ENCODE measurements at regions not wholly inside any gene's neighbourhood (a gene's known extent, or its start where the extent isn't known, plus 50 kb on each side); places are given as distances from the start of the nearest gene placed in this dataset.

- no peaks in the 10 kb centered on the region for H3K27me3 ChIP-seq (replicated peaks; ENCODE audit: insufficient read depth)
- H3K4me1 ChIP-seq (ENCODE audit: insufficient read depth): no peaks in the 10 kb centered on the region
- 5 to 8% methylated on average over 2 of the region's 2 CpGs for whole genome bisulfite sequencing, 2 experiments (ENCODE audit: low coverage in 1 of 2, low lambda C conversion rate in 2 of 2, missing lambda C conversion rate in 2 of 2)
- no peaks in the 10 kb centered on the region for H3K79me2 ChIP-seq (ENCODE audit: insufficient read depth)
- no peaks in the 10 kb centered on the region for H3F3A ChIP-seq (ENCODE audit: insufficient read depth)
- no peaks in the 10 kb centered on the region for H3K36me3 ChIP-seq (ENCODE audit: low read depth)
- no peak for DNase-seq
- no peaks in the 10 kb centered on the region for H4K20me1 ChIP-seq (ENCODE audit: insufficient read depth)
- no peak overlapping the region for H3K4me2 ChIP-seq (ENCODE audit: unreplicated experiment)
- no peaks in the 10 kb centered on the region for H3K9me3 ChIP-seq (ENCODE audit: low read depth)
- H3K27ac ChIP-seq: no peak overlapping the region
- in situ Hi-C loops (cut with MboI): no loop called here
- no peaks in the 10 kb centered on the region for H3K9me2 ChIP-seq (ENCODE audit: insufficient read depth)
- no peak overlapping the region for H3K4me3 ChIP-seq
- no peak overlapping the region for H2AFZ ChIP-seq
- TF ChIP-seq EZH2phosphoT487 (IDR thresholded peaks at IDR 0.05; ENCODE audit: insufficient read depth, low read depth) (no peak), EZH2 (IDR thresholded peaks at IDR 0.05; ENCODE audit: insufficient read depth, poor library complexity, severe bottlenecking) (no peak)
- H3K9ac ChIP-seq: no peak overlapping the region
These were observed 1272.2 kb upstream of the LRRTM1 start for GRCh38 chr2:81576713-81577112.

GRCh38 chr2:81551040-81551634 is 1246.6 kb upstream of the LRRTM1 start:
- Histone ChIP-seq H3K27ac (no peak overlapping the region), H3K4me1 (ENCODE audit: insufficient read depth) (no peaks in the 10 kb centered on the region), H3K4me2 (ENCODE audit: unreplicated experiment) (no peak overlapping the region), H3K9me2 (ENCODE audit: insufficient read depth) (no peaks in the 10 kb centered on the region), H2AFZ (no peak overlapping the region), H3K27me3 (replicated peaks; ENCODE audit: insufficient read depth) (no peaks in the 10 kb centered on the region), H3F3A (ENCODE audit: insufficient read depth) (no peaks in the 10 kb centered on the region), H3K9ac (no peak overlapping the region), H3K79me2 (ENCODE audit: insufficient read depth) (no peaks in the 10 kb centered on the region), H3K9me3 (ENCODE audit: low read depth) (no peaks in the 10 kb centered on the region), H3K4me3 (no peak overlapping the region), H3K36me3 (ENCODE audit: low read depth) (no peaks in the 10 kb centered on the region), H4K20me1 (ENCODE audit: insufficient read depth) (no peaks in the 10 kb centered on the region)
- 3 to 9% methylated on average over 3 of the region's 3 CpGs for WGBS, 2 experiments (ENCODE audit: low coverage in 1 of 2, low lambda C conversion rate in 2 of 2, missing lambda C conversion rate in 2 of 2)
- no peak for DNase-seq
- TF ChIP-seq EZH2phosphoT487 (IDR thresholded peaks at IDR 0.05; ENCODE audit: insufficient read depth, low read depth) (no peak), EZH2 (IDR thresholded peaks at IDR 0.05; ENCODE audit: insufficient read depth, poor library complexity, severe bottlenecking) (no peak)
- in situ Hi-C loops (cut with MboI): no loop called here

GRCh38 chr2:81550277-81550676 is 1245.7 kb upstream of the LRRTM1 start:
- Histone ChIP-seq H3F3A (ENCODE audit: insufficient read depth) (no peaks in the 10 kb centered on the region), H2AFZ (no peak overlapping the region), H3K4me2 (ENCODE audit: unreplicated experiment) (no peak overlapping the region), H3K79me2 (ENCODE audit: insufficient read depth) (no peaks in the 10 kb centered on the region), H4K20me1 (ENCODE audit: insufficient read depth) (no peaks in the 10 kb centered on the region), H3K9ac (no peak overlapping the region), H3K9me3 (ENCODE audit: low read depth) (no peaks in the 10 kb centered on the region), H3K27ac (no peak overlapping the region), H3K9me2 (ENCODE audit: insufficient read depth) (no peaks in the 10 kb centered on the region), H3K4me1 (ENCODE audit: insufficient read depth) (no peaks in the 10 kb centered on the region), H3K4me3 (no peak overlapping the region), H3K27me3 (replicated peaks; ENCODE audit: insufficient read depth) (no peaks in the 10 kb centered on the region), H3K36me3 (ENCODE audit: low read depth) (no peaks in the 10 kb centered on the region)
- in situ Hi-C loops (cut with MboI): no loop called here
- 18 to 20% methylated on average over 3 of the region's 3 CpGs for WGBS, 2 experiments (ENCODE audit: low coverage in 1 of 2, low lambda C conversion rate in 2 of 2, missing lambda C conversion rate in 2 of 2)
- no peak for DNase-seq
- TF ChIP-seq EZH2phosphoT487 (IDR thresholded peaks at IDR 0.05; ENCODE audit: insufficient read depth, low read depth): no peak
- no peak for TF ChIP-seq EZH2 (IDR thresholded peaks at IDR 0.05; ENCODE audit: insufficient read depth, poor library complexity, severe bottlenecking)

GRCh38 chr2:81549646-81550045 is 1245.1 kb upstream of the LRRTM1 start:
- Histone ChIP-seq H3K4me2 (ENCODE audit: unreplicated experiment) (no peak overlapping the region), H3K4me3 (no peak overlapping the region), H3K9me3 (ENCODE audit: low read depth) (no peaks in the 10 kb centered on the region), H3K9me2 (ENCODE audit: insufficient read depth) (no peaks in the 10 kb centered on the region), H3K79me2 (ENCODE audit: insufficient read depth) (no peaks in the 10 kb centered on the region), H3K4me1 (ENCODE audit: insufficient read depth) (no peaks in the 10 kb centered on the region), H3K36me3 (ENCODE audit: low read depth) (no peaks in the 10 kb centered on the region), H3K27ac (no peak overlapping the region), H4K20me1 (ENCODE audit: insufficient read depth) (no peaks in the 10 kb centered on the region), H2AFZ (no peak overlapping the region), H3F3A (ENCODE audit: insufficient read depth) (no peaks in the 10 kb centered on the region), H3K27me3 (replicated peaks; ENCODE audit: insufficient read depth) (no peaks in the 10 kb centered on the region), H3K9ac (no peak overlapping the region)
- in situ Hi-C loops (cut with MboI): no loop called here
- TF ChIP-seq EZH2phosphoT487 (IDR thresholded peaks at IDR 0.05; ENCODE audit: insufficient read depth, low read depth) (no peak), EZH2 (IDR thresholded peaks at IDR 0.05; ENCODE audit: insufficient read depth, poor library complexity, severe bottlenecking) (no peak)
- WGBS, 2 experiments (ENCODE audit: low coverage in 1 of 2, low lambda C conversion rate in 2 of 2, missing lambda C conversion rate in 2 of 2): 26 to 40% methylated on average over 5 of the region's 5 CpGs
- no peak for DNase-seq

GRCh38 chr2:81545626-81546025 is 1241.1 kb upstream of the LRRTM1 start:
- DNase-seq: no peak
- no peak overlapping the region for H2AFZ ChIP-seq
- no peaks in the 10 kb centered on the region for H3K27me3 ChIP-seq (replicated peaks; ENCODE audit: insufficient read depth)
- H3K4me1 ChIP-seq (ENCODE audit: insufficient read depth): no peaks in the 10 kb centered on the region
- no peak overlapping the region for H3K4me3 ChIP-seq
- no peaks in the 10 kb centered on the region for H3K79me2 ChIP-seq (ENCODE audit: insufficient read depth)
- WGBS, 2 experiments (ENCODE audit: low coverage in 1 of 2, low lambda C conversion rate in 2 of 2, missing lambda C conversion rate in 2 of 2): 24 to 35% methylated on average over 2 of the region's 2 CpGs
- no peak for TF ChIP-seq EZH2phosphoT487 (IDR thresholded peaks at IDR 0.05; ENCODE audit: insufficient read depth, low read depth)
- TF ChIP-seq EZH2 (IDR thresholded peaks at IDR 0.05; ENCODE audit: insufficient read depth, poor library complexity, severe bottlenecking): no peak
- H3K27ac ChIP-seq: no peak overlapping the region
- H3K36me3 ChIP-seq (ENCODE audit: low read depth): no peaks in the 10 kb centered on the region
- no peaks in the 10 kb centered on the region for H3K9me3 ChIP-seq (ENCODE audit: low read depth)
- no peak overlapping the region for H3K9ac ChIP-seq
- no peaks in the 10 kb centered on the region for H3F3A ChIP-seq (ENCODE audit: insufficient read depth)
- H3K4me2 ChIP-seq (ENCODE audit: unreplicated experiment): no peak overlapping the region
- in situ Hi-C loops (cut with MboI): no loop called here
- H3K9me2 ChIP-seq (ENCODE audit: insufficient read depth): no peaks in the 10 kb centered on the region
- H4K20me1 ChIP-seq (ENCODE audit: insufficient read depth): no peaks in the 10 kb centered on the region

Measured in GM23248 (cell line).